SK-N-SH treated with all-trans-retinoic acid at 6 μM for 48 hours (cell line): ENCODE measurements at regions not wholly inside any gene's neighbourhood (a gene's known extent, or its start where the extent isn't known, plus 50 kb on each side); places are given as distances from the start of the nearest gene placed in this dataset.

ENCODE experiments used
- ATAC-seq: fragments of 200-7000 bp; cut with Tn5 transposase; 3 replicates; pipeline ENCODE4 v1.9.1; 2020; ENCODE audit warnings: mild to moderate bottlenecking, moderate library complexity
- ARNTL ChIP-seq: fragments of 450-650 bp; formaldehyde crosslinking; IDR thresholded peaks from 2 replicates; pipeline ENCODE4 v1.5.0; 2020; ENCODE audit warnings: low read depth, mild to moderate bottlenecking, moderate library complexity, borderline replicate concordance
- BACH2 ChIP-seq: fragments of 250-450 bp; sonication (Bioruptor Pico); IDR thresholded peaks from 2 replicates; pipeline ENCODE4 v1.9.0; 2021; ENCODE audit warnings: mild to moderate bottlenecking, borderline replicate concordance
- CREB5 ChIP-seq: fragments of 250-450 bp; sonication (Bioruptor Pico); IDR thresholded peaks from 2 replicates; pipeline ENCODE4 v1.5.1; 2020; ENCODE audit warnings: low read depth, mild to moderate bottlenecking, moderate library complexity
- CSDC2 ChIP-seq: fragments of 250-450 bp; sonication (Bioruptor Pico); IDR thresholded peaks from 2 replicates; pipeline ENCODE4 v1.5.0; 2020; ENCODE audit warnings: mild to moderate bottlenecking, moderate library complexity
- CSRNP3 ChIP-seq: fragments of 250-450 bp; sonication (Bioruptor Pico); IDR thresholded peaks from 2 replicates; pipeline ENCODE4 v1.5.1; 2021; ENCODE audit warnings: mild to moderate bottlenecking, moderate library complexity
- GLIS3 ChIP-seq: fragments of 250-450 bp; sonication (Bioruptor Pico); IDR thresholded peaks from 2 replicates; pipeline ENCODE4 v1.5.0; 2020; ENCODE audit warnings: mild to moderate bottlenecking, moderate library complexity
- OSR1 ChIP-seq: fragments of 250-450 bp; sonication (Bioruptor Pico); IDR thresholded peaks from 2 replicates; pipeline ENCODE4 v1.8.0; 2022; ENCODE audit warnings: moderate library complexity, mild to moderate bottlenecking, inconsistent platforms
- PATZ1 ChIP-seq: fragments of 250-450 bp; sonication (Bioruptor Pico); IDR thresholded peaks from 2 replicates; pipeline ENCODE4 v1.8.0; 2020; ENCODE audit warnings: mild to moderate bottlenecking, moderate library complexity, borderline replicate concordance
- TCF4 ChIP-seq: fragments of 250-450 bp; sonication (Bioruptor Pico); IDR thresholded peaks from 2 replicates; pipeline ENCODE4 v1.8.0; 2021; ENCODE audit warnings: mild to moderate bottlenecking, moderate library complexity, borderline replicate concordance
- TOX ChIP-seq: fragments of 250-450 bp; sonication (Bioruptor Pico); IDR thresholded peaks from 2 replicates; pipeline ENCODE4 v1.8.0; 2021; ENCODE audit warnings: mild to moderate bottlenecking, moderate library complexity, borderline replicate concordance
- TSHZ2 ChIP-seq: fragments of 250-450 bp; sonication (Bioruptor Pico); IDR thresholded peaks from 2 replicates; pipeline ENCODE4 v1.5.0; 2020; ENCODE audit warnings: mild to moderate bottlenecking, moderate library complexity
- ZFP3 ChIP-seq: fragments of 250-450 bp; sonication (Bioruptor Pico); IDR thresholded peaks from 2 replicates; pipeline ENCODE4 v1.5.0; 2020; ENCODE audit warnings: mild to moderate bottlenecking, moderate library complexity
- ZFP30 ChIP-seq: fragments of 450-650 bp; formaldehyde crosslinking; IDR thresholded peaks from 2 replicates; pipeline ENCODE4 v1.5.0; 2022; ENCODE audit warnings: mild to moderate bottlenecking, moderate library complexity
- ZNF565 ChIP-seq: fragments of 450-650 bp; formaldehyde crosslinking; conservative IDR thresholded peaks from 2 replicates; pipeline ENCODE4 v1.5.0; 2020; ENCODE audit warnings: low read depth, mild to moderate bottlenecking, moderate library complexity
- ZNF70 ChIP-seq: fragments of 450-650 bp; formaldehyde crosslinking; IDR thresholded peaks from 2 replicates; pipeline ENCODE4 v1.5.0; 2020; ENCODE audit warnings: mild to moderate bottlenecking, moderate library complexity

GRCh38 chr15:32222716-32223115, 180.4 kb downstream of the GOLGA8K start:
- no peak for ATAC-seq

More at GRCh38 chr15:32222716-32223115, 180.4 kb downstream of the GOLGA8K start:
- TF ChIP-seq CSRNP3 (CRISPR knock-in tag) (no peak), ZNF565 (CRISPR knock-in tag) (no peak), CREB5 (no peak), TSHZ2 (CRISPR knock-in tag) (no peak), ARNTL (no peak), ZFP3 (no peak), OSR1 (CRISPR knock-in tag) (no peak), ZNF70 (CRISPR knock-in tag) (no peak), PATZ1 (CRISPR knock-in tag) (no peak), CSDC2 (no peak), TCF4 (CRISPR knock-in tag) (no peak), BACH2 (CRISPR knock-in tag) (no peak), ZFP30 (CRISPR knock-in tag) (no peak), GLIS3 (CRISPR knock-in tag) (no peak), TOX (no peak)
